Prostate gland (tissue), 2 donors: ENCODE measurements at regions not wholly inside any gene's neighbourhood (a gene's known extent, or its start where the extent isn't known, plus 50 kb on each side); places are given as distances from the start of the nearest gene placed in this dataset.

Source experiments
- DNase-seq: peaks from one replicate; pipeline ENCODE4 v3.0.0-alpha.2; 2019; ENCODE audit warnings: low spot score
- H3K27ac ChIP-seq, 2 donors: fragments of 200-600 bp; sonication (generic); 2 replicates each; pipeline ENCODE4 v1.5.1; 2017 to 2019
- H3K27me3 ChIP-seq: fragments of 200-600 bp; sonication (generic); replicated peaks from 2 replicates; pipeline ENCODE4 v1.5.1; 2019; ENCODE audit not compliant: insufficient read depth
- H3K36me3 ChIP-seq, 2 donors: fragments of 200-600 bp; sonication (generic); 1 replicate in 1 of 2; 2 replicates in 1 of 2; pipeline versions ENCODE4 v1.5.1 to v1.8.1; 2017 to 2019
- H3K4me1 ChIP-seq: fragments of 200-600 bp; sonication (generic); replicated peaks from 2 replicates; pipeline ENCODE4 v1.5.1; 2019
- H3K4me3 ChIP-seq, 2 donors: fragments of 200-600 bp; sonication (generic); 2 replicates each; pipeline ENCODE4 v1.5.1; 2017 to 2019
- H3K9me3 ChIP-seq: fragments of 200-600 bp; sonication (generic); 2 replicates; pipeline ENCODE4 v1.5.1; 2017
- CTCF ChIP-seq, 4 experiments: fragments of 200-600 bp in 2 of 4; fragments of 450-650 bp in 2 of 4; sonication (generic) in 2 of 4; IDR thresholded peaks; 1 replicate in 3 of 4; 2 replicates in 1 of 4; pipeline ENCODE4 v1.5.1; 2016 to 2019; ENCODE audit warnings: antibody characterized with exemption in 4 of 4, mild to moderate bottlenecking in 2 of 4, moderate library complexity in 2 of 4
- POLR2A ChIP-seq: fragments of 450-650 bp; IDR thresholded peaks from one replicate; pipeline ENCODE4 v1.6.1; 2016; ENCODE audit warnings: antibody characterized with exemption, mild to moderate bottlenecking
- POLR2AphosphoS5 ChIP-seq: sonication (generic); formaldehyde crosslinking; IDR thresholded peaks from one replicate; pipeline ENCODE4 v1.6.1; 2017; ENCODE audit warnings: antibody characterized with exemption
- WGBS: methylation state at CpG from one replicate; pipeline ENCODE4 v1.1.5; 2018; 5-methylcytosine and 5-hydroxymethylcytosine counted together
- intact Hi-C: fragments of 100-400 bp; cut with DNase I; formaldehyde crosslinking; loops from one replicate; pipeline ENCODE4 v1.14.2; 2022

DNA sequence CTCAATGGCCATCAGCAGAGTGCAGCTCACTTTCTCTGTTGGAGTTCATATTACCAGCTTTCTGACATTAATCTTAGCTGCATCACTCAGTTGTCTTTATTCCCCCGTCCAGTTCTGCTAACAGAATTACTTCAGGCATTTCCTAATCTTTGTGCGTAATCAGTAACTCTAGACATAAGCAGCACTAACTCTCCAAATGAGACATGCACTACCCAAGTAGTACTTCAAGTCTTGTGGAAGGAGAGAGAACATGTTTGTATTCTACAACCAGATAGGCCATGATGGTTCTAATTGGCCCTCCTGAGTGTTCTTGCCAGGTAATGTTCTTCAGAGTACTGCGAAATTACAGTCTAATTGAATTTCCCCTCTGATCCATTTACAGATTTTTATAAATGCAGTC lies 448.5 kb upstream of the RPS6KA3 start:
- H3K27ac ChIP-seq, result no peak overlapping the region
- H3K4me1 ChIP-seq, result no peaks in the 10 kb centered on the region
- no peaks in the 10 kb centered on the region for H3K36me3 ChIP-seq
- no peak for TF ChIP-seq POLR2AphosphoS5
- TF ChIP-seq CTCF (IDR thresholded peaks at IDR 0.05), result no peak
- no peak for TF ChIP-seq POLR2A
- H3K9me3 ChIP-seq, result no peaks in the 10 kb centered on the region
- H3K4me3 ChIP-seq, result no peak overlapping the region
- DNase-seq, result no peak
- 64% methylated on average over 3 of the region's 3 CpGs for WGBS
- intact Hi-C loops, result no loop called here
- no peaks in the 10 kb centered on the region for H3K27me3 ChIP-seq

DNA sequence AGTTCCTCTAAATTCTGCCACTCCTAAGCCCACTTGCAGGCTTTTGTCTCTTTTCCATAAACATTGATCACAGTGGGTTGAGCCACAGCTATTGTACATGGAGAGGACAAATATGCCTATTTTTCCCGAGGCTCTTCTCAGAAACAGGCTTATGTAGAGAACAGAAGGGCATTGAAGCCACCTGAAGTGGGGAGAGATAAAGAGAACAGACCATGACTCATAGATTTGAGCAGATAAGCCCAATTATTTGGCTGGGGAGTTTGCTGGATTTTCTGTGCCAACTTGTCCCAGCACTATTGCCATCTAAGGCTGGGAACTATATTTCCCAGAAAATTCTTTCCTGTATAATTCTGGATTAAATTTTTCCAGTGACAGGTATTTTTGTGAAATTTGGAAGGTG lies 446.1 kb upstream of the RPS6KA3 start:
- Histone ChIP-seq H3K36me3 (no peaks in the 10 kb centered on the region), H3K4me3 (no peak overlapping the region), H3K4me1 (no peaks in the 10 kb centered on the region), H3K27ac (no peak overlapping the region), H3K9me3 (no peaks in the 10 kb centered on the region), H3K27me3 (no peaks in the 10 kb centered on the region)
- WGBS, result 9% methylated on average over 1 of the region's 1 CpG
- DNase-seq, result no peak
- intact Hi-C loops, result no loop called here
- TF ChIP-seq CTCF (IDR thresholded peaks at IDR 0.05), result no peak
- TF ChIP-seq POLR2A, result no peak
- TF ChIP-seq POLR2AphosphoS5, result no peak

- no peak overlapping the region for H3K27ac ChIP-seq
- intact Hi-C loops, result no loop called here
- H3K9me3 ChIP-seq, result no peaks in the 10 kb centered on the region
- no peak for DNase-seq
- 44% methylated on average over 3 of the region's 3 CpGs for WGBS
- no peaks in the 10 kb centered on the region for H3K4me1 ChIP-seq
- H3K27me3 ChIP-seq, result no peaks in the 10 kb centered on the region
- H3K36me3 ChIP-seq, result no peaks in the 10 kb centered on the region
- no peak for TF ChIP-seq CTCF (IDR thresholded peaks at IDR 0.05)
- no peak for TF ChIP-seq POLR2AphosphoS5
- no peak for TF ChIP-seq POLR2A
- H3K4me3 ChIP-seq, result no peak overlapping the region
Measured at GRCh38 chrX:20711366-20711765, 444.7 kb upstream of the RPS6KA3 start.

DNA sequence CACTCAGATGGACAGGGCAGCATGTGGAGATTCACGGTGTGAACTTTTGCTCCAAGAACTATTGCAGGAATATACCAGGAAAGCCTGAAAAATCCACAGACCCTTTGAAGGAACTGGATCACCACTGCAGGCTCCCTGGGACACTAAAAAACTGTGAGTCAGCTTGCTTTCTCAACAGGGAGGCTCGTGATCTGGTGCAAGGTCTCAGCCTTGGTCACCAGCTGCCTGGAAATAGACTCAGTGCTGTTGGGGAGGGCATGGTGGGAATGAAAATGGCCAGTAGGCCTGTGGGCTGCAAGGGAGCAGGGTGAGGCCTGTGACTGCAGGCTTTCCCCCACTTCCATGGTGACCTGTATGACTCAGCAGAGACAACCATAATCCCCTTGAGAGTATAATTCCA lies 426.4 kb upstream of the RPS6KA3 start:
- TF ChIP-seq POLR2A (no peak), CTCF (IDR thresholded peaks at IDR 0.05) (no peak), POLR2AphosphoS5 (no peak)
- H3K4me1 ChIP-seq, result no peaks in the 10 kb centered on the region
- no peaks in the 10 kb centered on the region for H3K36me3 ChIP-seq
- 75% methylated on average over 2 of the region's 2 CpGs for WGBS
- DNase-seq, result no peak
- H3K27ac ChIP-seq, result no peak overlapping the region
- H3K27me3 ChIP-seq, result no peaks in the 10 kb centered on the region
- intact Hi-C loops, result no loop called here
- no peak overlapping the region for H3K4me3 ChIP-seq
- H3K9me3 ChIP-seq, result no peaks in the 10 kb centered on the region

DNA sequence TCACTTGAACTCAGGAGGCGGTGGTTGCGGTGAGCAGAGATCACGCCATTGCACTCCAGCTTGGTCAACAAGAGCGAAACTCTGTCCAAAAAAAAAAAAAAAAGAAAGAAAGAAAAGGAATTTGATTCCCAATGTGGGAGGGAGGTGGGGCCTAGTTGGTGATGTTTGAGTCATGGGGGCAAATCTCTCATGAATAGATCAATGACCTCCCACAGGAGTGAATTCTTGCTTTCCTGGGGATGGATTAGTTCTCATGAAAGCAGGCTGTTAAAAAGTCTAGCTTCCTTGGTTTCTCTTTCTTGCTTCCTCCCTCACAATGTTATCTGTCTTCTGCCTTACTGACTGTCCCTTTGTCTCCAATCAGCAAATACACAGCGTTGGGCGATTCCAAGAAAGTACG lies 419.5 kb upstream of the RPS6KA3 start:
- DNase-seq, result no peak
- 80% methylated on average over 7 of the region's 7 CpGs for WGBS
- intact Hi-C loops, result no loop called here
- Histone ChIP-seq H3K9me3 (no peaks in the 10 kb centered on the region), H3K4me1 (no peaks in the 10 kb centered on the region), H3K4me3 (no peak overlapping the region), H3K27me3 (no peaks in the 10 kb centered on the region), H3K27ac (no peak overlapping the region), H3K36me3 (no peaks in the 10 kb centered on the region)
- no peak for TF ChIP-seq POLR2AphosphoS5
- no peak for TF ChIP-seq POLR2A
- no peak for TF ChIP-seq CTCF (IDR thresholded peaks at IDR 0.05)
